Smooth muscle cell (in vitro differentiated cells): ENCODE measurements at regions not wholly inside any gene's neighbourhood (a gene's known extent, or its start where the extent isn't known, plus 50 kb on each side); places are given as distances from the start of the nearest gene placed in this dataset.

Source experiments
- DNase-seq: peaks from one replicate; lab custom pipeline; 2025; ENCODE audit not compliant: unreplicated experiment; lab: John Stamatoyannopoulos, UW
- H2AFZ ChIP-seq: fragments of 200-600 bp; sonication (generic); 2 replicates; pipeline ENCODE4 v1.6.0; 2016; ENCODE audit warnings: antibody characterized with exemption, low read depth, mild to moderate bottlenecking
- H3F3A ChIP-seq: fragments of 200-600 bp; sonication (generic); 2 replicates; pipeline ENCODE4 v1.6.0; 2017; ENCODE audit warnings: antibody characterized with exemption, low read depth
- H3K27ac ChIP-seq: fragments of 200-600 bp; sonication (generic); 2 replicates; pipeline ENCODE4 v1.5.1; 2016; ENCODE audit warnings: low read depth, mild to moderate bottlenecking
- H3K27me3 ChIP-seq: fragments of 200-600 bp; sonication (generic); 2 replicates; pipeline ENCODE4 v1.6.1; 2016; ENCODE audit warnings: low read depth, mild to moderate bottlenecking
- H3K36me3 ChIP-seq: fragments of 200-600 bp; sonication (generic); 2 replicates; pipeline ENCODE4 v1.5.1; 2016; ENCODE audit warnings: low read depth
- H3K4me1 ChIP-seq: fragments of 200-600 bp; sonication (generic); 2 replicates; pipeline ENCODE4 v1.5.1; 2016; ENCODE audit warnings: low read depth
- H3K4me2 ChIP-seq: fragments of 200-600 bp; sonication (generic); 2 replicates; pipeline ENCODE4 v1.6.0; 2016; ENCODE audit warnings: mild to moderate bottlenecking
- H3K4me3 ChIP-seq: fragments of 200-600 bp; sonication (generic); 2 replicates; pipeline ENCODE4 v1.5.1; 2016; ENCODE audit warnings: mild to moderate bottlenecking
- H3K79me2 ChIP-seq: fragments of 200-600 bp; sonication (generic); 2 replicates; pipeline ENCODE4 v1.6.0; 2016; ENCODE audit warnings: low read depth, mild to moderate bottlenecking
- H3K9ac ChIP-seq: fragments of 200-600 bp; sonication (generic); 2 replicates; pipeline ENCODE4 v1.6.0; 2016; ENCODE audit warnings: low read depth
- H3K9me3 ChIP-seq: fragments of 200-600 bp; sonication (generic); replicated peaks from 2 replicates; pipeline ENCODE4 v1.5.1; 2016; ENCODE audit warnings: low read depth
- H4K20me1 ChIP-seq: fragments of 200-600 bp; sonication (generic); 2 replicates; pipeline ENCODE4 v1.6.0; 2016; ENCODE audit warnings: low read depth
- WGBS: methylation state at CpG from one replicate; pipeline ENCODE4 v1.1.7; 2016; ENCODE audit warnings: low lambda C conversion rate; 5-methylcytosine and 5-hydroxymethylcytosine counted together
- TF ChIP-seq, protein P1 (sequence below): fragments of 200-600 bp; sonication (generic); IDR thresholded peaks from 2 replicates; pipeline ENCODE4 v1.5.1; 2017; ENCODE audit warnings: borderline replicate concordance, mild to moderate bottlenecking, antibody characterized with exemption; ENCODE audit not compliant: insufficient read depth, poor library complexity, severe bottlenecking

DNA sequence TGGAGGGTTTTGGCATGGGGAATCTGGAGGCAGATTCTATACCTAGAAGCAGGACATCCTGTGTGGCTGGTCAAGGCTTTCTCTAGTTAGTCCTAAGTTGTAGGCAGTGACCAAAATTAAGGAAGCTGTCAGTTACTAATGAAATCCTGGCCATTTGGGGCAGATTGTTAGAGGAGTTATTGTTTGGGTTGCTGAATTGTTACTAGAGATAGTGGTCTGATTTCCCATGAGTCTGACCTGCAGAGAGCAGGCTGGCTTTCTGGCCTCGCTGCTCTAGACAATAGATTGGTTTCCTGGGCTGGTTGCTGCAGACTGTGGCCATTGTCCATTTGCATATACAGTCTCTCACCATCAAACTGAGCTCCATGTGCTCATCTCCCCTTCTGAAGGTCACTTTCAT, 205.0 kb upstream of the SASH1 start:
- Histone ChIP-seq H3K4me2 (no peak overlapping the region), H3F3A (no peaks in the 10 kb centered on the region), H2AFZ (no peak overlapping the region), H3K4me1 (no peaks in the 10 kb centered on the region), H3K9ac (no peak overlapping the region), H3K9me3 (no peaks in the 10 kb centered on the region), H4K20me1 (no peaks in the 10 kb centered on the region), H3K4me3 (no peak overlapping the region), H3K27me3 (no peaks in the 10 kb centered on the region), H3K36me3 (no peaks in the 10 kb centered on the region), H3K79me2 (no peaks in the 10 kb centered on the region), H3K27ac (no peak overlapping the region)
- no peak for DNase-seq
- TF ChIP-seq, protein P1, sequence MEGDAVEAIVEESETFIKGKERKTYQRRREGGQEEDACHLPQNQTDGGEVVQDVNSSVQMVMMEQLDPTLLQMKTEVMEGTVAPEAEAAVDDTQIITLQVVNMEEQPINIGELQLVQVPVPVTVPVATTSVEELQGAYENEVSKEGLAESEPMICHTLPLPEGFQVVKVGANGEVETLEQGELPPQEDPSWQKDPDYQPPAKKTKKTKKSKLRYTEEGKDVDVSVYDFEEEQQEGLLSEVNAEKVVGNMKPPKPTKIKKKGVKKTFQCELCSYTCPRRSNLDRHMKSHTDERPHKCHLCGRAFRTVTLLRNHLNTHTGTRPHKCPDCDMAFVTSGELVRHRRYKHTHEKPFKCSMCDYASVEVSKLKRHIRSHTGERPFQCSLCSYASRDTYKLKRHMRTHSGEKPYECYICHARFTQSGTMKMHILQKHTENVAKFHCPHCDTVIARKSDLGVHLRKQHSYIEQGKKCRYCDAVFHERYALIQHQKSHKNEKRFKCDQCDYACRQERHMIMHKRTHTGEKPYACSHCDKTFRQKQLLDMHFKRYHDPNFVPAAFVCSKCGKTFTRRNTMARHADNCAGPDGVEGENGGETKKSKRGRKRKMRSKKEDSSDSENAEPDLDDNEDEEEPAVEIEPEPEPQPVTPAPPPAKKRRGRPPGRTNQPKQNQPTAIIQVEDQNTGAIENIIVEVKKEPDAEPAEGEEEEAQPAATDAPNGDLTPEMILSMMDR, result no peak
- WGBS, result 94% methylated on average over 1 of the region's 1 CpG

DNA sequence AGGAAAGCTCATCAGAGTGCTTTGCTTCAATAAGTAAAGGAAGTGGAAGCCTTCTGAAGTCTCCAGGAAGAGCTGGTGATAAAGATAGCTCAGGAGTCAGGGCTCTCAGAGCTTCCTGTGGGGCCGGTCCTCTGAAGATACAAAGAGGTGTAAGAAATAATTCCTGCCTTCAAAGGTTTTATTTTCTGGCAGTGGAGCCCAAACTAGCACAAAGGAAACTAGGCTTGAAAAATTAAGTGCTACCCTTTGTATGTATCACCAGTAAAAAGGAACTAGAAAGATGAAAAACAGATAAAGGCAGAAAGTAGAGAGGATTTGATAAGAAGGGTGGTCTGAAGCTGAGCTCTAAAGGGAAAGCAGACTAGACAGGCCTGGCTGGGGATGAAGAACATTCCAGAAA, 204.1 kb upstream of the SASH1 start:
- Histone ChIP-seq H3F3A (no peaks in the 10 kb centered on the region), H3K4me1 (no peaks in the 10 kb centered on the region), H3K4me2 (no peak overlapping the region), H2AFZ (no peak overlapping the region), H3K27ac (no peak overlapping the region), H3K27me3 (no peaks in the 10 kb centered on the region), H3K9me3 (no peaks in the 10 kb centered on the region), H3K36me3 (no peaks in the 10 kb centered on the region), H3K9ac (no peak overlapping the region), H3K4me3 (no peak overlapping the region), H3K79me2 (no peaks in the 10 kb centered on the region), H4K20me1 (no peaks in the 10 kb centered on the region)
- DNase-seq, result no peak
- 61% methylated on average over 1 of the region's 1 CpG for WGBS
- TF ChIP-seq, protein P1, result no peak

DNA sequence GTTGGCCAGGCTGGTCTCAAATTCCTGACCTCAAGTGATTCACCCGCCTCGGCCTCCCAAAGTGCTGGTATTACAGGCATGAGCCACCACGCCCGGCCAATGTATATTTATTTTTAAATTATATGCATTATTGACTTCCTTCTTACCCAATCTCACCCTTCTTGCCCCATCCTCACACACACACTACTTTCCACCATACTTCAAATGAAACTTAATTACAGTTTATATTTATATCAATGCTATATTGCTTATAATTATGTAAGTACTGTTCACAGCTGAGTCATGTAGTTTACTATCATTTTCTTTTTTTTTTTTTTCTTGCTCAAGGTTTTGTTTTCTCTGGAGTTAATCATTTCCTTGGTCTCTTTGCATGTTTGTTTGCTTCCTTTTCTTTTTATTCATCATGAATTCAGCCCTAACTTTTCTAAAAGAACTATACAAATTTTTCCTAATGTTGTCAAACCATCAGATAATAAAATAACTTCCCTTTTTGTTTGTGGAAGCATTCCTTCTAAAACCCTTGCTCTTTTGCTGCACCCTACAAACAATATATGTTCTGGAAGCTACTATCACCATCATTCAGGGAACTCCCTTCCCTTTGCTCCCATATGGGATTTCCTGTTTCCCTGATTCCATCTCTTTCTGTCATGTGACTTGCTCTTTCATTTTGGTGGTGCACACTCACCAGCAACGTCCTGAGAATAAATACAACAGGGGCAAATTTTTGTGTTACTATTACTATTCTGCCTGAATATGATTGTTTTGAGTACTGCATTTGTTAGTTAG, 201.7 kb upstream of the SASH1 start:
- DNase-seq, result no peak
- Histone ChIP-seq H3K27me3 (no peaks in the 10 kb centered on the region), H3K4me2 (no peak overlapping the region), H2AFZ (no peak overlapping the region), H4K20me1 (no peaks in the 10 kb centered on the region), H3K36me3 (no peaks in the 10 kb centered on the region), H3K9me3 (no peaks in the 10 kb centered on the region), H3K4me1 (no peaks in the 10 kb centered on the region), H3F3A (no peaks in the 10 kb centered on the region), H3K4me3 (no peak overlapping the region), H3K79me2 (no peaks in the 10 kb centered on the region), H3K27ac (no peak overlapping the region), H3K9ac (no peak overlapping the region)
- TF ChIP-seq, protein P1, result no peak
- WGBS, result 77% methylated on average over 5 of the region's 5 CpGs

DNA sequence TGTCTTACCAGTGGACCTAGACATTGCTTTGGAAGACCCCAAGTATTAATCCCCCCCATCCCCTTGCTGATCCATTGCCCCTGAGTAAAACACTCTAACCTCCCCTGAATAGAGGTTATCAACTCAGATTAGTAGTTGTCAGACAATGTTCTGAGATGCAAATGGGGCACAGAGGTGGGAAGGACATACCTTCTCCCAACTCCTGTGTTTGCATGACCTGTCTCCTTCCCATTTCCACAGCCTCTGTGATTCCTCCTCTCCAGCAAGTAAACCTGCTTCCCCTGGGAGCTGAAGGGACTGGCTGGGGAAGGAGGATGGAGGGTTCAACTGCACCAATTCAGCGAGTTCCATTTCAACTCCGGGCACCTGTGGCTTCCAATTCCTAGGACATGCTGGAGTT, 199.8 kb upstream of the SASH1 start:
- no peaks in the 10 kb centered on the region for H3K27me3 ChIP-seq
- H4K20me1 ChIP-seq, result no peaks in the 10 kb centered on the region
- 91% methylated on average over 2 of the region's 2 CpGs for WGBS
- H3K79me2 ChIP-seq, result no peaks in the 10 kb centered on the region
- H3K9me3 ChIP-seq, result no peaks in the 10 kb centered on the region
- TF ChIP-seq, protein P1, result no peak
- H3K36me3 ChIP-seq, result no peaks in the 10 kb centered on the region
- no peaks in the 10 kb centered on the region for H3K4me1 ChIP-seq
- DNase-seq, result no peak
- H2AFZ ChIP-seq, result no peak overlapping the region
- no peak overlapping the region for H3K4me2 ChIP-seq
- H3K9ac ChIP-seq, result no peak overlapping the region
- no peak overlapping the region for H3K4me3 ChIP-seq
- no peak overlapping the region for H3K27ac ChIP-seq
- no peaks in the 10 kb centered on the region for H3F3A ChIP-seq
